Stimulated activated CD4-positive, alpha-beta T cell treated with anti-CD3 and anti-CD28 coated beads, Interleukin-15, amount 100 ng/mL, for 48 hours (primary cell): ENCODE measurements at regions not wholly inside any gene's neighbourhood (a gene's known extent, or its start where the extent isn't known, plus 50 kb on each side); places are given as distances from the start of the nearest gene placed in this dataset.

Source experiments
- DNase-seq, 2 donors: peaks; one replicate each; pipeline ENCODE4 v3.0.0-alpha.2; 2020; ENCODE audit warnings: low read depth in 2 of 2

GRCh38 chr4:62387808-62388207 is 1187.7 kb downstream of the ADGRL3 start:
- no peak for DNase-seq

GRCh38 chr4:62377700-62378099 is 1177.6 kb downstream of the ADGRL3 start:
- DNase-seq = no peak

- DNase-seq = no peak
Measured at GRCh38 chr4:62377245-62377644, 1177.1 kb downstream of the ADGRL3 start.

- no peak for DNase-seq
Measured at GRCh38 chr4:62366939-62367338, 1166.8 kb downstream of the ADGRL3 start.

- no peak for DNase-seq
Measured at GRCh38 chr4:62360156-62360545, 1160.0 kb downstream of the ADGRL3 start.

GRCh38 chr4:62359441-62360155 is 1159.5 kb downstream of the ADGRL3 start:
- no peak for DNase-seq

GRCh38 chr4:62344915-62345314 is 1144.8 kb downstream of the ADGRL3 start:
- no peak for DNase-seq

GRCh38 chr4:62344474-62344873 is 1144.3 kb downstream of the ADGRL3 start:
- DNase-seq = no peak

- DNase-seq = no peak
Measured at GRCh38 chr4:62342346-62342745, 1142.2 kb downstream of the ADGRL3 start.

- DNase-seq = no peak
Measured at GRCh38 chr4:62328526-62328925, 1128.4 kb downstream of the ADGRL3 start.

- DNase-seq = no peak
Measured at GRCh38 chr4:62327612-62328297, 1127.6 kb downstream of the ADGRL3 start.

GRCh38 chr4:62324215-62324614 is 1124.1 kb downstream of the ADGRL3 start:
- no peak for DNase-seq

- no peak for DNase-seq
Measured at GRCh38 chr4:62320612-62321011, 1120.5 kb downstream of the ADGRL3 start.

GRCh38 chr4:62302710-62303109 is 1102.6 kb downstream of the ADGRL3 start:
- no peak for DNase-seq

GRCh38 chr4:62301500-62301899 is 1101.4 kb downstream of the ADGRL3 start:
- no peak for DNase-seq

- no peak for DNase-seq
Measured at GRCh38 chr4:62293551-62293950, 1093.4 kb downstream of the ADGRL3 start.

- DNase-seq = no peak
Measured at GRCh38 chr4:62292911-62293310, 1092.8 kb downstream of the ADGRL3 start.

GRCh38 chr4:62288808-62289541 is 1088.8 kb downstream of the ADGRL3 start:
- DNase-seq = no peak

- DNase-seq = no peak
Measured at GRCh38 chr4:62285026-62285425, 1084.9 kb downstream of the ADGRL3 start.

- DNase-seq = no peak
Measured at GRCh38 chr4:62279689-62280088, 1079.6 kb downstream of the ADGRL3 start.

- no peak for DNase-seq
Measured at GRCh38 chr4:62275470-62275869, 1075.3 kb downstream of the ADGRL3 start.

GRCh38 chr4:62274782-62275181 is 1074.7 kb downstream of the ADGRL3 start:
- no peak for DNase-seq

GRCh38 chr4:62271107-62271506 is 1071.0 kb downstream of the ADGRL3 start:
- no peak for DNase-seq
